HFFc6 (cell line): ENCODE measurements at regions not wholly inside any gene's neighbourhood (a gene's known extent, or its start where the extent isn't known, plus 50 kb on each side); places are given as distances from the start of the nearest gene placed in this dataset.

Experiments
- DNase-seq: peaks from one replicate; pipeline ENCODE4 v3.0.0-alpha.2; 2018
- H3K27ac Mint-ChIP-seq: 2 replicates; pipeline ENCODE4 v1.8.0; 2020; ENCODE audit warnings: mild to moderate bottlenecking, mixed read lengths
- H3K27me3 Mint-ChIP-seq: 2 replicates; pipeline ENCODE4 v1.8.0; 2021; ENCODE audit warnings: mild to moderate bottlenecking, moderate library complexity, mixed read lengths; ENCODE audit not compliant: insufficient read depth
- H3K36me3 Mint-ChIP-seq: 2 replicates; pipeline ENCODE4 v1.8.0; 2021; ENCODE audit warnings: low read depth, mixed read lengths
- H3K4me1 Mint-ChIP-seq: 2 replicates; pipeline ENCODE4 v1.8.0; 2020; ENCODE audit warnings: low read depth, mixed read lengths
- H3K4me3 Mint-ChIP-seq: 2 replicates; pipeline ENCODE4 v1.8.0; 2020; ENCODE audit warnings: mild to moderate bottlenecking, moderate library complexity, mixed read lengths
- H3K9me3 Mint-ChIP-seq: 2 replicates; pipeline ENCODE4 v1.8.0; 2020; ENCODE audit warnings: mild to moderate bottlenecking, mixed read lengths
- CTCF ChIP-seq: fragments of 200-600 bp; sonication (generic); IDR thresholded peaks from 2 replicates; pipeline ENCODE4 v1.5.0; 2021; ENCODE audit warnings: antibody characterized with exemption, mild to moderate bottlenecking

GRCh38 chr9:16976427-16976826 is 106.0 kb upstream of the BNC2 start:
- Mint-ChIP-seq H3K36me3 (peaks cover 12% of the 10 kb centered on the region), H3K27ac (no peak overlapping the region), H3K27me3 (no peaks in the 10 kb centered on the region), H3K9me3 (no peaks in the 10 kb centered on the region), H3K4me1 (no peaks in the 10 kb centered on the region), H3K4me3 (no peak overlapping the region)
- TF ChIP-seq CTCF, result no peak
- DNase-seq, result no peak

GRCh38 chr9:16974436-16974835 is 104.0 kb upstream of the BNC2 start:
- no peak overlapping the region for H3K27ac Mint-ChIP-seq
- H3K9me3 Mint-ChIP-seq, result no peaks in the 10 kb centered on the region
- no peak for TF ChIP-seq CTCF
- H3K4me1 Mint-ChIP-seq, result no peaks in the 10 kb centered on the region; the same call in 1 of the 2 replicates
- peaks cover 12% of the 10 kb centered on the region for H3K36me3 Mint-ChIP-seq
- H3K4me3 Mint-ChIP-seq, result no peak overlapping the region
- no peaks in the 10 kb centered on the region for H3K27me3 Mint-ChIP-seq
- DNase-seq, result no peak

GRCh38 chr9:16970321-16970720 is 99.9 kb upstream of the BNC2 start:
- DNase-seq, result no peak
- H3K4me3 Mint-ChIP-seq, result no peak overlapping the region

GRCh38 chr9:16964228-16964627 is 93.8 kb upstream of the BNC2 start:
- Mint-ChIP-seq H3K4me1 (peaks cover 40% of the 10 kb centered on the region), H3K9me3 (peaks cover 16% of the 10 kb centered on the region), H3K27ac (peak overlapping the region; percentile 99)

More at GRCh38 chr9:16970321-16970720, 99.9 kb upstream of the BNC2 start:
- no peak for TF ChIP-seq CTCF
- Mint-ChIP-seq H3K27ac (no peak overlapping the region; the same call in 1 of the 2 replicates), H3K4me1 (no peaks in the 10 kb centered on the region; the same call in 1 of the 2 replicates), H3K27me3 (peaks cover 3% of the 10 kb centered on the region; the same call in 1 of the 2 replicates), H3K36me3 (peaks cover 12% of the 10 kb centered on the region), H3K9me3 (no peaks in the 10 kb centered on the region)

GRCh38 chr9:16960084-16960483 is 89.6 kb upstream of the BNC2 start:
- Mint-ChIP-seq H3K9me3 (peaks cover 16% of the 10 kb centered on the region), H3K27ac (peak overlapping the region; percentile 60), H3K4me1 (peaks cover 45% of the 10 kb centered on the region), H3K4me3 (no peak overlapping the region), H3K36me3 (peaks cover 13% of the 10 kb centered on the region), H3K27me3 (peaks cover 5% of the 10 kb centered on the region; the same call in 1 of the 2 replicates)
- no peak for TF ChIP-seq CTCF
- DNase-seq, result peak; percentile 40

More at GRCh38 chr9:16964228-16964627, 93.8 kb upstream of the BNC2 start:
- Mint-ChIP-seq H3K27me3 (peaks cover 7% of the 10 kb centered on the region), H3K36me3 (peaks cover 13% of the 10 kb centered on the region), H3K4me3 (peak overlapping the region; percentile 74)
- TF ChIP-seq CTCF, result no peak
- DNase-seq, result peak; percentile 100

GRCh38 chr9:16959391-16959790 is 88.9 kb upstream of the BNC2 start:
- Mint-ChIP-seq H3K4me3 (no peak overlapping the region), H3K36me3 (peaks cover 13% of the 10 kb centered on the region), H3K9me3 (peaks cover 16% of the 10 kb centered on the region), H3K27me3 (peaks cover 3% of the 10 kb centered on the region; the same call in 1 of the 2 replicates), H3K4me1 (peaks cover 38% of the 10 kb centered on the region), H3K27ac (peak overlapping the region; percentile 60)
- no peak for TF ChIP-seq CTCF
- DNase-seq, result peak; percentile 6
